ENCODE measurements at regions not wholly inside any gene's neighbourhood (a gene's known extent, or its start where the extent isn't known, plus 50 kb on each side); places are given as distances from the start of the nearest gene placed in this dataset.

- no peaks in the 10 kb centered on the region for H3K27me3 ChIP-seq (ENCODE audit: control insufficient read depth, insufficient read depth, low read length)
- no peak for DNase-seq
- WGBS (ENCODE audit: insufficient coverage, low lambda C conversion rate), result no CpG with 5 or more reads among the region's 7 CpGs
Observed at GRCh38 chr9:135262248-135262647, 174.8 kb downstream of the OLFM1 start.

GRCh38 chr9:135263511-135263910 is 176.0 kb downstream of the OLFM1 start:
- Histone ChIP-seq H3K4me3 (ENCODE audit: low read length) (no peak overlapping the region), H3K27me3 (ENCODE audit: control insufficient read depth, insufficient read depth, low read length) (no peaks in the 10 kb centered on the region)

More at GRCh38 chr9:135262248-135262647, 174.8 kb downstream of the OLFM1 start:
- Histone ChIP-seq H3K27ac (ENCODE audit: low read length) (no peak overlapping the region), H3K4me3 (ENCODE audit: low read length) (no peak overlapping the region), H3K4me1 (ENCODE audit: control insufficient read depth, insufficient read depth, low read length) (peaks cover 32% of the 10 kb centered on the region), H3K9me3 (ENCODE audit: control insufficient read depth, low read depth, low read length) (peaks cover 3% of the 10 kb centered on the region), H3K36me3 (ENCODE audit: control insufficient read depth, insufficient read depth, low read length) (no peaks in the 10 kb centered on the region)

GRCh38 chr9:135265931-135266330 is 178.5 kb downstream of the OLFM1 start:
- H3K9me3 ChIP-seq (ENCODE audit: control insufficient read depth, low read depth, low read length), result no peaks in the 10 kb centered on the region
- peak overlapping the region; percentile 95 for H3K27ac ChIP-seq (ENCODE audit: low read length)
- DNase-seq, result no peak
- WGBS (ENCODE audit: insufficient coverage, low lambda C conversion rate), result no CpG with 5 or more reads among the region's 10 CpGs
- H3K4me1 ChIP-seq (ENCODE audit: control insufficient read depth, insufficient read depth, low read length), result peaks cover 45% of the 10 kb centered on the region
- H3K36me3 ChIP-seq (ENCODE audit: control insufficient read depth, insufficient read depth, low read length), result no peaks in the 10 kb centered on the region
- H3K27me3 ChIP-seq (ENCODE audit: control insufficient read depth, insufficient read depth, low read length), result no peaks in the 10 kb centered on the region
- H3K4me3 ChIP-seq (ENCODE audit: low read length), result no peak overlapping the region

More at GRCh38 chr9:135263511-135263910, 176.0 kb downstream of the OLFM1 start:
- no CpG with 5 or more reads among the region's 5 CpGs for WGBS (ENCODE audit: insufficient coverage, low lambda C conversion rate)
- peaks cover under 1% of the 10 kb centered on the region for H3K9me3 ChIP-seq (ENCODE audit: control insufficient read depth, low read depth, low read length)
- H3K4me1 ChIP-seq (ENCODE audit: control insufficient read depth, insufficient read depth, low read length), result peaks cover 34% of the 10 kb centered on the region
- H3K36me3 ChIP-seq (ENCODE audit: control insufficient read depth, insufficient read depth, low read length), result no peaks in the 10 kb centered on the region
- no peak overlapping the region for H3K27ac ChIP-seq (ENCODE audit: low read length)
- DNase-seq, result no peak

GRCh38 chr9:135267191-135267809 is 179.8 kb downstream of the OLFM1 start:
- no CpG with 5 or more reads among the region's 19 CpGs for WGBS (ENCODE audit: insufficient coverage, low lambda C conversion rate)
- Histone ChIP-seq H3K27ac (ENCODE audit: low read length) (peak overlapping the region; percentile 95), H3K4me1 (ENCODE audit: control insufficient read depth, insufficient read depth, low read length) (peaks cover 45% of the 10 kb centered on the region), H3K4me3 (ENCODE audit: low read length) (no peak overlapping the region), H3K27me3 (ENCODE audit: control insufficient read depth, insufficient read depth, low read length) (no peaks in the 10 kb centered on the region), H3K36me3 (ENCODE audit: control insufficient read depth, insufficient read depth, low read length) (no peaks in the 10 kb centered on the region), H3K9me3 (ENCODE audit: control insufficient read depth, low read depth, low read length) (no peaks in the 10 kb centered on the region)
- peak; percentile 94 to 98 for DNase-seq

- H3K4me1 ChIP-seq (ENCODE audit: control insufficient read depth, insufficient read depth, low read length), result peaks cover 45% of the 10 kb centered on the region
- H3K27me3 ChIP-seq (ENCODE audit: control insufficient read depth, insufficient read depth, low read length), result no peaks in the 10 kb centered on the region
- no peaks in the 10 kb centered on the region for H3K36me3 ChIP-seq (ENCODE audit: control insufficient read depth, insufficient read depth, low read length)
- WGBS (ENCODE audit: insufficient coverage, low lambda C conversion rate), result 18% methylated on average over 2 of the region's 12 CpGs
- no peaks in the 10 kb centered on the region for H3K9me3 ChIP-seq (ENCODE audit: control insufficient read depth, low read depth, low read length)
- no peak for DNase-seq
- H3K4me3 ChIP-seq (ENCODE audit: low read length), result no peak overlapping the region
- peak overlapping the region; percentile 95 for H3K27ac ChIP-seq (ENCODE audit: low read length)
Observed at GRCh38 chr9:135268031-135268430, 180.6 kb downstream of the OLFM1 start.

GRCh38 chr9:135268981-135269380 is 181.5 kb downstream of the OLFM1 start:
- no peaks in the 10 kb centered on the region for H3K27me3 ChIP-seq (ENCODE audit: control insufficient read depth, insufficient read depth, low read length)
- DNase-seq, result peak in 1 of 2 donors; percentile 61
- H3K9me3 ChIP-seq (ENCODE audit: control insufficient read depth, low read depth, low read length), result no peaks in the 10 kb centered on the region
- H3K27ac ChIP-seq (ENCODE audit: low read length), result peak overlapping the region; percentile 95
- no peak overlapping the region for H3K4me3 ChIP-seq (ENCODE audit: low read length)
- no CpG with 5 or more reads among the region's 6 CpGs for WGBS (ENCODE audit: insufficient coverage, low lambda C conversion rate)
- peaks cover 45% of the 10 kb centered on the region for H3K4me1 ChIP-seq (ENCODE audit: control insufficient read depth, insufficient read depth, low read length)
- H3K36me3 ChIP-seq (ENCODE audit: control insufficient read depth, insufficient read depth, low read length), result no peaks in the 10 kb centered on the region

GRCh38 chr9:135269912-135270830 is 182.7 kb downstream of the OLFM1 start:
- Histone ChIP-seq H3K27ac (ENCODE audit: low read length) (no peak overlapping the region), H3K9me3 (ENCODE audit: control insufficient read depth, low read depth, low read length) (no peaks in the 10 kb centered on the region), H3K36me3 (ENCODE audit: control insufficient read depth, insufficient read depth, low read length) (no peaks in the 10 kb centered on the region), H3K4me3 (ENCODE audit: low read length) (no peak overlapping the region), H3K4me1 (ENCODE audit: control insufficient read depth, insufficient read depth, low read length) (peaks cover 40% of the 10 kb centered on the region), H3K27me3 (ENCODE audit: control insufficient read depth, insufficient read depth, low read length) (no peaks in the 10 kb centered on the region)
- no peak for DNase-seq
- WGBS (ENCODE audit: insufficient coverage, low lambda C conversion rate), result no CpG with 5 or more reads among the region's 20 CpGs

GRCh38 chr9:135271425-135271824 is 184.0 kb downstream of the OLFM1 start:
- Histone ChIP-seq H3K4me3 (ENCODE audit: low read length) (no peak overlapping the region), H3K27ac (ENCODE audit: low read length) (no peak overlapping the region), H3K36me3 (ENCODE audit: control insufficient read depth, insufficient read depth, low read length) (no peaks in the 10 kb centered on the region), H3K27me3 (ENCODE audit: control insufficient read depth, insufficient read depth, low read length) (no peaks in the 10 kb centered on the region), H3K4me1 (ENCODE audit: control insufficient read depth, insufficient read depth, low read length) (peaks cover 29% of the 10 kb centered on the region), H3K9me3 (ENCODE audit: control insufficient read depth, low read depth, low read length) (no peaks in the 10 kb centered on the region)
- DNase-seq, result no peak
- WGBS (ENCODE audit: insufficient coverage, low lambda C conversion rate), result no CpG with 5 or more reads among the region's 19 CpGs

GRCh38 chr9:135272608-135273007 is 185.1 kb downstream of the OLFM1 start:
- no peak overlapping the region for H3K27ac ChIP-seq (ENCODE audit: low read length)
- no peaks in the 10 kb centered on the region for H3K27me3 ChIP-seq (ENCODE audit: control insufficient read depth, insufficient read depth, low read length)
- peaks cover 20% of the 10 kb centered on the region for H3K4me1 ChIP-seq (ENCODE audit: control insufficient read depth, insufficient read depth, low read length)
- H3K4me3 ChIP-seq (ENCODE audit: low read length), result no peak overlapping the region
- WGBS (ENCODE audit: insufficient coverage, low lambda C conversion rate), result no CpG with 5 or more reads among the region's 10 CpGs
- DNase-seq, result no peak
- no peaks in the 10 kb centered on the region for H3K9me3 ChIP-seq (ENCODE audit: control insufficient read depth, low read depth, low read length)
- no peaks in the 10 kb centered on the region for H3K36me3 ChIP-seq (ENCODE audit: control insufficient read depth, insufficient read depth, low read length)

- Histone ChIP-seq H3K9me3 (ENCODE audit: control insufficient read depth, low read depth, low read length) (no peaks in the 10 kb centered on the region), H3K36me3 (ENCODE audit: control insufficient read depth, insufficient read depth, low read length) (no peaks in the 10 kb centered on the region), H3K27ac (ENCODE audit: low read length) (no peak overlapping the region), H3K27me3 (ENCODE audit: control insufficient read depth, insufficient read depth, low read length) (no peaks in the 10 kb centered on the region), H3K4me3 (ENCODE audit: low read length) (no peak overlapping the region), H3K4me1 (ENCODE audit: control insufficient read depth, insufficient read depth, low read length) (peaks cover 16% of the 10 kb centered on the region)
- 57% methylated on average over 1 of the region's 7 CpGs for WGBS (ENCODE audit: insufficient coverage, low lambda C conversion rate)
- DNase-seq, result no peak
Observed at GRCh38 chr9:135273008-135273407, 185.5 kb downstream of the OLFM1 start.

All from large intestine (tissue), 3 donors.